LNCAP (cell line): ENCODE measurements at regions not wholly inside any gene's neighbourhood (a gene's known extent, or its start where the extent isn't known, plus 50 kb on each side); places are given as distances from the start of the nearest gene placed in this dataset.

ENCODE experiments used
- TF ChIP-seq, protein P1 (sequence below): fragments of 450-650 bp; IDR thresholded peaks from 2 replicates; pipeline ENCODE4 v1.5.1; 2017; ENCODE audit warnings: mild to moderate bottlenecking

DNA sequence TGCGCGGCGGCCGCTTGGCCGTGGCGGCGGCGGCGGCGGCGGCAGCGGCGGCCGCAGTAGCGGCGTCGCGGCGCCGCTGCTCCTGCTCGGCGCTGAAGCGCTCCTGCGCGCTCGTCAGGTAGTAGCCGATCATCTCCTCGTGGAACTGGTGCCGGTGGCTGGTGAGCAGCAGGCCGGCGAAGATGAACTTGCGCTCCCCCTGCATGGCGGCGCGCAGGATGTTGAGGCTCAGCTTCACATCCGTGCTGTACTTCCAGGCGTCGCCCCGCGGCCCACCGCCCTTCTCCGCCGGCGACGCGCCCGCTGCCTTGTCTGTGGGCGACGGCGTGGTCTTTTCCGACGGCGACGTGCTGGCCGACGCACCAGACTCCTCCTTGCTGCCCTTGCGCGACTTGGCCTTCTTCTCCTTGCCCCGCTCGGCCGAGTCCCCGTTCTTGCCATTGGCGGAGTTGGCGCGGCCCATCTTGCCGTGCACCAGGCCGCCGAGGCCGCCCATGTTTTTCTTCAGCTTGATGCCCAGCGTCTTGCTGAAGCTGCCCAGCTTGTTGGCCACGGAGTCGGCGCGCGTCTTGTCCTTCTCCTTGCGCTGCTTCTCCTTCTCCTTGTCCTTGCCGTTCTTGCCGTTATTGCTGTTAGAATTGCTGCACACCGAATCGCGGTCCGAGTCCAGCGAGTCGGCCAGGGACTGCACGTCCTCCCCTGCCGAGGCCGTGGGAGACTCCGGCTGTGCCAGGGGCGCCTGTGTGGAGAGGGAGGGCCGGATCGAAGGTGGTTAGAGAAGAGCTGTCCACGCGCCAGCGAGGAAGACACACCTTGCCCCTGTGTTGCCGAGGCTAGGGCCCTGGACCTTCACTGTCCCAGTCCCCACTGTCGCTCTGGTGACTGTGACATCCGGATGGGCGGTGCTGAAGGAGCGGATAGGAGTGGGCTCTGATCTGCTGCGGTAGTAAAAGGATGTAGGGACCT is 157.6 kb downstream of the KLF13 start:
- TF ChIP-seq, protein P1, sequence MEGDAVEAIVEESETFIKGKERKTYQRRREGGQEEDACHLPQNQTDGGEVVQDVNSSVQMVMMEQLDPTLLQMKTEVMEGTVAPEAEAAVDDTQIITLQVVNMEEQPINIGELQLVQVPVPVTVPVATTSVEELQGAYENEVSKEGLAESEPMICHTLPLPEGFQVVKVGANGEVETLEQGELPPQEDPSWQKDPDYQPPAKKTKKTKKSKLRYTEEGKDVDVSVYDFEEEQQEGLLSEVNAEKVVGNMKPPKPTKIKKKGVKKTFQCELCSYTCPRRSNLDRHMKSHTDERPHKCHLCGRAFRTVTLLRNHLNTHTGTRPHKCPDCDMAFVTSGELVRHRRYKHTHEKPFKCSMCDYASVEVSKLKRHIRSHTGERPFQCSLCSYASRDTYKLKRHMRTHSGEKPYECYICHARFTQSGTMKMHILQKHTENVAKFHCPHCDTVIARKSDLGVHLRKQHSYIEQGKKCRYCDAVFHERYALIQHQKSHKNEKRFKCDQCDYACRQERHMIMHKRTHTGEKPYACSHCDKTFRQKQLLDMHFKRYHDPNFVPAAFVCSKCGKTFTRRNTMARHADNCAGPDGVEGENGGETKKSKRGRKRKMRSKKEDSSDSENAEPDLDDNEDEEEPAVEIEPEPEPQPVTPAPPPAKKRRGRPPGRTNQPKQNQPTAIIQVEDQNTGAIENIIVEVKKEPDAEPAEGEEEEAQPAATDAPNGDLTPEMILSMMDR: no peak

DNA sequence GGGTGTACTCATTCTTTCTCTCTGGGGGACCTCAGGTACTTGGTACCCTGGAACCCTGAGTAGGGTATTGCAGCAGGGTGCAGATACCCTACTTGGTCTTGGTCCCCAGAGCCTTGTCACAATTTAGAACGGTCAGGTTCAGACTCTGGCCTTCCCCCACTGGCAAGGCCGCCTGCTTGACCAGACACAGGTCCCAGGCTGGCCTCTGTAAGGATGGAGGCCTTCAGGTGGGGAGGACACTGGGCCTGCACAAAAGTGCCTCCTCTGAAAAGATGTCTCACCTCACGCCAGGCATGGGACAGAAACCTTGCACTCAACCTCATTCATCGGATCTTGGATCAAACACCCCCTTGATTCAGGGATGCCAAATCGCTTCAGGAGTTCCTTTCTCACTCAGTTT is 158.4 kb downstream of the KLF13 start:
- TF ChIP-seq, protein P1: no peak

DNA sequence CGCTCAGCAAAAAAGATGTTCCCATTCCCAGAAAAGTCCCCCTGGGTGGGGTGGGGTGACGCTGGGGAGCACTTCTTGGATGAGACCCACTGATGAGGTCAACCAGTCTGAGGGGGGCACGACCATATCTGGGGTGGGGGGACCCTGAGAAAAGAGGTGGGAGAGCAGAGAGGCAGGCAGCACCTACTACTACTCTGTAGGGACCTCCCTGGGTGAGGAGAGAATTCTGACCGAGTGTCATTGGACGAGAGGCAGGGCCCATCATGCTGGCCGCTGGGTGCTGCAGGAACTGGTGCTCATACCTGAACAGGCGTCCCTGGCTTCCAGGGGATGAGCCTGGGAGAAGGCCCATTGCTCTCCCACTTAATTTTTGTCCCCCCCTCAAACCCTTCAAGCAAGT is 158.8 kb downstream of the KLF13 start:
- TF ChIP-seq, protein P1: no peak

DNA sequence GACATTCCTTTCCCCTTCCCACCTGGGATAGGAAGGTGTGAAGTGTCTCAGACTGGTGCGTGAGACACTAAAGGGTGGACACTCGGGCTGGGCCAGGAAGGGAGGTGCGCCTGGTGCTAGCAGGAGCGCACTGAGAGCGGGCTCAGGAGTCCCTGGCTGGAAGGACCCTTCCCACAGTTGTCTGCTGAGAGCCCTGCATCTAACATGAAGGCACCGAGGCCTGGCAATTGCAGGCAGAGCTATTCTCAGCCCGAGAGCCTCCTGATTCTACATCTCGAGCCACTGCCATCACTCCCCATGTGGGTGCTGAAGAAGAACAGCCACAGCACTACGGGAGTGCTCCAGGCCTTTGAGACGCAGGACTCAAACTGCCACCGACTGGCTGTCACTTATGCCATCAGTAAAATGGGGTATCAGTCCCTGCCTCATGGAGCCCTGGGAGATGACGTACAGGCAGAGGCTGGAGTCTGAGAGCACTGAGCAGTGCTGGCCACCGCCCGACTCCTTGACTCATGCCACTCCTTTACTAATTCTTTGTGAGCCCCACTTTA is 159.4 kb downstream of the KLF13 start:
- TF ChIP-seq, protein P1: no peak

DNA sequence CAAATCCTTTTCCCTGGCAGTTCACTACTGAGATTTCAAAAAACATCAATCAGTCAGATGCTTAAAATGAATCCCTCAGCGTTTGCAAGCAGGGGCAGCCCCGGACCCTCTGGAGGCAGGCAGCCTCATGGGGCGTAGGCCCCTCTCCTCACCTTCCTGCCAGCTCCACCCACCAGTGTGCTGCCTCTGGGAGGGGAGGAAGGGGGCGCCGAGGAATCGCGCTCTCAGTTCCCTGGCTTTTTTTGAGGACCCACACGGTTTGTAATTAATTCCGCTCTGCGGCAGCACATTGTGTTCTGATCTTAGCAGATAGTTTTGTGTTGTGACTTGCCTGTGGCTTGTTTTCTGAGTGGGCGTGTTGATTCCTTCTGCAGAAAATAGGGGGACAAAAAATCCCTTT is 159.9 kb downstream of the KLF13 start:
- TF ChIP-seq, protein P1: no peak

DNA sequence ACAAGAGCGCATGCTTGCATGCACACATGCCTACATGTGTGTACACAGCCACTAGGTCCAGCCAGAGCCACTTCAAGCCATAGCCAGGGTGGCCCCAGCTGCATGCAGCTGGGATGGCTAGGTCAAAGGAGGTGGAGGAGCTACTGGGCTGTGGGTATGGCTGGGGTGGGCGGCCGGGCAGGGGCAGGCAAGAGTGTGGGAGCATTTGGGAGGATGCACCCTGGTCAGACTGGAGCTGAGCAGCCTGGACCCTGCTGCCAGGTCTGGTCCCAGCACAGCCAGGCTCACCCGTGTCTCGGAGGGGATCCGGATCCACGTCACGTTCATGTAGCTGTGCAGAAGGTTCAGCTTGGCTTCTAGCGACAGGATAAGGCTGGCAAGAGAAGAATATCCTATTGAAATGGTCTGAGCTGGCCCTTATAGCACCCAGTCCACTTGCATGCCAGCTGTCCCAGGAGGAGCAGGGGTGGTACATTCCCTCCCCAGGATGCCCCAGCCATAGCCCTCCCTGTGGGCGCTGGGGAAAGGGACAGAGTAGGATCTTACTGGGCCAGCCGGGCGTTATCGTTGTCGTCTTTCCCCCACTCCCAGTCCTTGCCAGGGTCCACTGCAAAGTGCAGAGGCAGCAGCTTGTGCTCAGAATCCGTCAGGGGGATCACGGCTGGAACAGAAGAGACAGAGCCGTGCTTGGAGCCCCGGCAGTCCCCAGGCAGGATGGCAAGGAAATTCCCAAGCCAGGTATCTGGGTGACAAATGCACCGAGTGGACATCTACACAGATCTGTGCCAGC is 160.5 kb downstream of the KLF13 start:
- TF ChIP-seq, protein P1: no peak

DNA sequence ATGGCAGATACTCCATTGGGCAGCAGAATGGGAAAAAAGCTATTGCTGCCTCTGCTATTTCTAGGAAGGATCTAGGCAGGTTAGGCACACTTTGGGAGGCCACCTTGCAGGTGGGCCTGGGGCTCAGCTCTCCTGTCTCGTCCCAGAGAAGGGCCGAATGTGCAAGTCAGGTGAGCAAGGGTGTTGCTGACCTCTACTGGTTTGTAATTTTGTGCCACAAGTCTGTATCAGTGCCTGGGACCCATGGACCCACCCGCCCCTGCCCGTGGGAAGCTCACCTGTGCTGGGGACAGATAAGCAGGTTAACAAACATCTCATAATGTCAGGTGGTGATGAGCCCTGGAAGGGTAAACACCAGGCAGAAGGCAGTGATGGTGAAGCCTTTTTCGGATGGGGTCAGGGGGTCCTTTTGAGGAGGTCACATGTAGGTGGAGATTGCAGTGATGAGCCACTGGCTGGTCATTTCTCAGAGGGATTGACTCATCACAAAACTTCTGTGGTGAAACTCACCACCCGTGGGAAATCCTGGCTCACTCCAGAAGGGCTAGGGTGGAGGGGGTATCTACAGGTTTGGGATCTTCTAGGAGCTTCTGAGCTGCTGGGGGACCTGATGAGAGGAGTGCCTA is 161.3 kb downstream of the KLF13 start:
- TF ChIP-seq, protein P1: no peak
